ENCODE measurements at regions not wholly inside any gene's neighbourhood (a gene's known extent, or its start where the extent isn't known, plus 50 kb on each side); places are given as distances from the start of the nearest gene placed in this dataset.

GRCh38 chr3:177690306-177690705, 493.0 kb upstream of the TBL1XR1 start:
- Histone ChIP-seq H3K36me3 (no peaks in the 10 kb centered on the region), H3K4me3 (no peak overlapping the region), H3K27ac (no peak overlapping the region), H3K4me1 (no peaks in the 10 kb centered on the region), H3K9me3 (no peaks in the 10 kb centered on the region), H3K27me3 (no peaks in the 10 kb centered on the region)
- TF ChIP-seq POLR2AphosphoS5 (IDR thresholded peaks at IDR 0.05) (no peak), POLR2A (IDR thresholded peaks at IDR 0.05) (no peak), CTCF (IDR thresholded peaks at IDR 0.05) (no peak)
- DNase-seq (ENCODE audit: low spot score in 2 of 2), result no peak
- intact Hi-C loops (cut with DNase I; ENCODE audit: low total_unique reads), result no loop called here

DNA sequence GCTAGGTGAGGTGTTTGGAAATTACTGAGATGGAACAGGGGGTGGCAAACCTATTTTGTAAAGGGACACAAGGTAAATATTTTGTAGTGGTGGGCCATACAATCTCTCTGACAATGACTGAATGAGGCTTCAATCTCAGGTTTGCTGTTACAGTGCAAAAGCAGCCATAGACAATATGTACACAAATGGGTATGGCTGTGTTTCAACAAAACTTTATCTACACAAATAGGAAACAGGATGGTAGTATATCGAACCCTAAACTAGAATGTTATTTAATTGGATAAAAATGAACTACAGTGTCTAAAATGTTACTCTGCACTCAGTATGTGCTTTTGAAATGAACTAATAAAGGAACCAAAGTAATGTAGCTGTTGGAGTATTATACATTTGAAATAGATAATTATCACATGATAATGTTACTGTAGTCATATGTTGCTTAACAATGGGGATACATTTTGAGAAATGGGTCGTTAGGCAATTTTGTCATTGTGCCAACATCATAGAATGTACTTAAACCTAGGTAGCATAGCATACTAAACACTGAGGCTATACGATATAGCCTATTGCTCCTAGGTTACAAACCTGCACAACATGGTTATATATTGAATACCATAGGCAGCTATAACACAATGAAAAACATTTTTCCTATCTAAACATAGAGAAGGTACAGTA, 495.2 kb upstream of the TBL1XR1 start:
- no peaks in the 10 kb centered on the region for H3K9me3 ChIP-seq
- H3K27ac ChIP-seq, result no peak overlapping the region
- TF ChIP-seq POLR2A (IDR thresholded peaks at IDR 0.05) (no peak), CTCF (IDR thresholded peaks at IDR 0.05) (no peak), POLR2AphosphoS5 (IDR thresholded peaks at IDR 0.05) (no peak)
- H3K4me1 ChIP-seq, result no peaks in the 10 kb centered on the region
- no peaks in the 10 kb centered on the region for H3K36me3 ChIP-seq
- DNase-seq (ENCODE audit: low spot score in 2 of 2), result no peak
- H3K4me3 ChIP-seq, result no peak overlapping the region
- intact Hi-C loops (cut with DNase I; ENCODE audit: low total_unique reads), result no loop called here
- no peaks in the 10 kb centered on the region for H3K27me3 ChIP-seq

- intact Hi-C loops (cut with DNase I; ENCODE audit: low total_unique reads), result no loop called here
- H3K27me3 ChIP-seq, result no peaks in the 10 kb centered on the region
- no peak for DNase-seq (ENCODE audit: low spot score in 2 of 2)
- H3K27ac ChIP-seq, result peak overlapping the region in 1 of 2 donors; percentile 12
- TF ChIP-seq POLR2AphosphoS5 (IDR thresholded peaks at IDR 0.05), result no peak
- no peak for TF ChIP-seq POLR2A (IDR thresholded peaks at IDR 0.05)
- no peak for TF ChIP-seq CTCF (IDR thresholded peaks at IDR 0.05)
- no peaks in the 10 kb centered on the region for H3K4me1 ChIP-seq
- H3K4me3 ChIP-seq, result no peak overlapping the region
- no peaks in the 10 kb centered on the region for H3K36me3 ChIP-seq
- H3K9me3 ChIP-seq, result no peaks in the 10 kb centered on the region
Observed at GRCh38 chr3:177693616-177694264, 496.5 kb upstream of the TBL1XR1 start.

- TF ChIP-seq POLR2A (IDR thresholded peaks at IDR 0.05), result no peak
- TF ChIP-seq CTCF (IDR thresholded peaks at IDR 0.05), result no peak
- DNase-seq (ENCODE audit: low spot score in 2 of 2), result no peak
- intact Hi-C loops (cut with DNase I; ENCODE audit: low total_unique reads), result no loop called here
- no peaks in the 10 kb centered on the region for H3K4me1 ChIP-seq
- no peaks in the 10 kb centered on the region for H3K9me3 ChIP-seq
- H3K27me3 ChIP-seq, result no peaks in the 10 kb centered on the region
- peak overlapping the region in 1 of 2 donors; percentile 12 for H3K27ac ChIP-seq
- no peaks in the 10 kb centered on the region for H3K36me3 ChIP-seq
- H3K4me3 ChIP-seq, result no peak overlapping the region
Observed at GRCh38 chr3:177694316-177694715, 497.0 kb upstream of the TBL1XR1 start.

- H3K36me3 ChIP-seq, result no peaks in the 10 kb centered on the region
- TF ChIP-seq CTCF (IDR thresholded peaks at IDR 0.05) (no peak), POLR2AphosphoS5 (IDR thresholded peaks at IDR 0.05) (no peak), POLR2A (IDR thresholded peaks at IDR 0.05) (no peak)
- H3K27me3 ChIP-seq, result no peaks in the 10 kb centered on the region
- H3K4me3 ChIP-seq, result no peak overlapping the region
- no peaks in the 10 kb centered on the region for H3K9me3 ChIP-seq
- no peaks in the 10 kb centered on the region for H3K4me1 ChIP-seq
- intact Hi-C loops (cut with DNase I; ENCODE audit: low total_unique reads), result no loop called here
- DNase-seq (ENCODE audit: low spot score in 2 of 2), result no peak
- H3K27ac ChIP-seq, result no peak overlapping the region
Observed at GRCh38 chr3:177694951-177695350, 497.7 kb upstream of the TBL1XR1 start.

Measured in breast epithelium (tissue), 4 donors.